Gastroesophageal sphincter (tissue), 3 donors: ENCODE measurements at regions not wholly inside any gene's neighbourhood (a gene's known extent, or its start where the extent isn't known, plus 50 kb on each side); places are given as distances from the start of the nearest gene placed in this dataset.

Experiments used
- CTCF ChIP-seq, 4 experiments: fragments of 200-600 bp in 2 of 4; fragments of 450-650 bp in 2 of 4; sonication (generic) in 1 of 4; IDR thresholded peaks; one replicate each; pipeline ENCODE4 v1.5.1; 2017 to 2019; ENCODE audit warnings: antibody characterized with exemption in 4 of 4, mild to moderate bottlenecking in 2 of 4, moderate library complexity in 2 of 4
- EP300 ChIP-seq: sonication (generic); formaldehyde crosslinking; IDR thresholded peaks from one replicate; pipeline ENCODE4 v1.6.1; 2017; ENCODE audit warnings: antibody characterized with exemption, mild to moderate bottlenecking
- POLR2A ChIP-seq, 2 donors: fragments of 450-650 bp; IDR thresholded peaks; one replicate each; pipeline ENCODE4 v1.6.1; 2017; ENCODE audit warnings: antibody characterized with exemption in 2 of 2, mild to moderate bottlenecking in 2 of 2, moderate library complexity in 1 of 2
- POLR2AphosphoS5 ChIP-seq: sonication (generic); formaldehyde crosslinking; IDR thresholded peaks from one replicate; pipeline ENCODE4 v1.6.1; 2017; ENCODE audit warnings: antibody characterized with exemption

DNA sequence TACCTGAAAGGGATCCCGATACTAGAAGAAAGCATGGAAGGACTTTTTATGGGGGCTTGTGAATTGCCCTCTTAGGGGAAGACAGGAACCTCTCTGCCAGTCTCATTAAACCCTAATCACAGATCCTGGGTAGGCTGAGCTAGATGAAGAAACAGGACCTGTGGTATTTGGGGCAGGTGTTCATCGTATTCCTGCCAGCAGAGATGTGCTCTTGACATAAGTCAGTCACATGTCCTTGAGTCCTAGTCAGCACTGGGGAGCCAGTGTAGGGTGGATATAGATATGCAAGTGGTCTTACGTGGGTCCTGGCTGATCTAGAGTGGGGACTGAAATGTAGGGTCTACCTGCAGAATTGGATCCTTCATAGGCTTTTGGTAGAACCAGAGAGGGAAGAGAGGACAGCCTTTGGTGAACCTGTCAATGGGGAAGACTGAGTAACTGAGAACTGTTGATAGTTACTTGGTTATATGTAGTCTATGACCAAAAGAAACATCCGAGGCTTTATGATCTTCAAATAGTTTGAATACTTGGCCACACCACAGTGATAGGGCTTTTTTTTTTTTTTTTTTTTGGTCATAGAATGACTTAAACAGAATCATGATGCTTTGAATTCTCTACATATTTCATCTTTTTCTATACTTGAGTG, 63.5 kb upstream of the WDR1 start:
- TF ChIP-seq POLR2A (IDR thresholded peaks at IDR 0.05) (no peak), CTCF (IDR thresholded peaks at IDR 0.05) (no peak), POLR2AphosphoS5 (no peak), EP300 (no peak)
